HepG2 (cell line): ENCODE measurements at regions not wholly inside any gene's neighbourhood (a gene's known extent, or its start where the extent isn't known, plus 50 kb on each side); places are given as distances from the start of the nearest gene placed in this dataset.
"Not testable (repeated sequence)": the region's sequence is repeated elsewhere in the genome, so short reads cannot be mapped to it uniquely, and the experiment has no call there.

Experiments used
- ATAC-seq: fragments of 200-7000 bp; cut with Tn5 transposase; 3 replicates; pipeline ENCODE4 v1.9.1; 2020; ENCODE audit warnings: mild to moderate bottlenecking, moderate library complexity
- BruUV-seq: library from RNA; stranded (reverse); fragments of 400-500 nt; replicated peaks from 2 replicates; lab custom pipeline; 2021; lab: Mats Ljungman, UMichigan
- CTCF ChIA-PET: fragments of 300-600 bp; formaldehyde crosslinking; extraction: SDS; loops from one replicate; lab custom pipeline; 2021; ENCODE audit warnings: low total read pairs, inconsistent platforms, low intra/inter-chr PET ratio; lab: Yijun Ruan, JAX
- POLR2A ChIA-PET: fragments of 350-600 bp; sonication (Branson Sonifier 250); formaldehyde crosslinking; loops from one replicate; lab custom pipeline; 2020; ENCODE audit warnings: antibody characterized with exemption, inconsistent platforms; lab: Yijun Ruan, JAX
- DNase-seq: peaks from one replicate; pipeline ENCODE4 v3.0.0-alpha.2; 2015; ENCODE audit warnings: low spot score
- FAIRE-seq: peaks from 3 replicates; lab custom pipeline; 2011; peaks lifted over from hg19 to GRCh38; lab: Jason Lieb, UNC
- H2AFZ ChIP-seq: one replicate; pipeline ENCODE4 v1.6.1; 2011; ENCODE audit warnings: low read length, inconsistent platforms
- H3K27ac ChIP-seq: fragments of 300-600 bp; 3 replicates; pipeline ENCODE4 v1.8.0; 2011; ENCODE audit warnings: mixed run types, mild to moderate bottlenecking, mixed read lengths, low read length, inconsistent platforms; ENCODE audit not compliant: insufficient read depth; ENCODE audit errors: extremely low read length
- H3K27me3 ChIP-seq, 2 experiments: fragments of 200-600 bp in 1 of 2; 2 replicates in 1 of 2; 3 replicates in 1 of 2; pipeline versions ENCODE4 v1.6.0 to v1.8.0; 2011; ENCODE audit warnings: low read length in 2 of 2, mild to moderate bottlenecking in 2 of 2, moderate library complexity in 2 of 2, inconsistent platforms in 1 of 2; ENCODE audit not compliant: insufficient read depth in 2 of 2, control insufficient read depth in 1 of 2
- H3K36me3 ChIP-seq, 2 experiments: fragments of 200-600 bp in 1 of 2; replicated peaks in 1 of 2; 2 replicates in 1 of 2; 3 replicates in 1 of 2; pipeline versions ENCODE4 v1.5.1 to v1.8.0; 2011; ENCODE audit warnings: low read length in 2 of 2, inconsistent platforms in 1 of 2; ENCODE audit not compliant: insufficient read depth in 2 of 2, control insufficient read depth in 1 of 2
- H3K4me1 ChIP-seq: 2 replicates; pipeline ENCODE4 v1.5.1; 2012; ENCODE audit warnings: low read length, inconsistent platforms; ENCODE audit not compliant: insufficient read depth
- H3K4me2 ChIP-seq: 2 replicates; pipeline ENCODE4 v1.6.0; 2011; ENCODE audit warnings: low read depth, low read length, inconsistent platforms
- H3K4me3 ChIP-seq, 3 experiments: fragments of 200-600 bp in 1 of 3; sonication (generic), shearing (Covaris generic) in 1 of 3; replicated peaks in 1 of 3; 2 replicates each; pipeline ENCODE4 v1.5.1; 2011 to 2016; ENCODE audit warnings: low read length in 3 of 3, inconsistent platforms in 2 of 3, low read depth in 2 of 3, mild to moderate bottlenecking in 2 of 3, control low read depth in 1 of 3, mixed read lengths in 1 of 3; ENCODE audit not compliant: insufficient read depth in 1 of 3
- H3K79me2 ChIP-seq: one replicate; pipeline ENCODE4 v1.6.1; 2011; ENCODE audit warnings: low read length, inconsistent platforms; ENCODE audit not compliant: insufficient read depth
- H3K9ac ChIP-seq: 2 replicates; pipeline ENCODE4 v1.6.0; 2011; ENCODE audit warnings: mild to moderate bottlenecking, low read depth, low read length, inconsistent platforms; ENCODE audit not compliant: insufficient read depth
- H3K9me3 ChIP-seq: 2 replicates; pipeline ENCODE4 v1.5.1; 2012; ENCODE audit warnings: mild to moderate bottlenecking, low read length
- H4K20me1 ChIP-seq: 2 replicates; pipeline ENCODE4 v1.6.0; 2011; ENCODE audit warnings: inconsistent platforms, mild to moderate bottlenecking, low read length, moderate library complexity; ENCODE audit not compliant: insufficient read depth
- GMEB1 ChIP-seq: sonication (generic); formaldehyde crosslinking; IDR thresholded peaks from 2 replicates; pipeline ENCODE4 v1.5.1; 2020; ENCODE audit warnings: missing genetic modification reagents, mild to moderate bottlenecking, borderline replicate concordance
- ZNF704 ChIP-seq: sonication (generic); formaldehyde crosslinking; IDR thresholded peaks from 2 replicates; pipeline ENCODE4 v1.8.1; 2023; ENCODE audit warnings: mild to moderate bottlenecking, inconsistent platforms, moderate library complexity, missing genetic modification reagents, borderline replicate concordance
- WGBS: methylation state at CpG from one replicate; pipeline ENCODE4 v1.1.6; 2017; ENCODE audit warnings: low lambda C conversion rate; 5-methylcytosine and 5-hydroxymethylcytosine counted together
- in situ Hi-C: cut with HindIII; loops from 2 replicates; pipeline ENCODE4 v1.10.0; 2017; ENCODE audit warnings: low pct_unique_long_range_greater_than_20kb; ENCODE audit not compliant: extremely low pct_ligation_motif_present
- intact Hi-C: fragments of 100-400 bp; cut with micrococcal nuclease; formaldehyde crosslinking; loops from one replicate; pipeline ENCODE4 v1.10.0; 2022; ENCODE audit not compliant: unreplicated experiment

GRCh38 chr17:63057560-63057959, 91.5 kb downstream of the TANC2 start:
- in situ Hi-C loops, CTCF ChIA-PET, H2AFZ ChIP-seq, H3K9me3 ChIP-seq, H3K36me3 ChIP-seq, H3K4me3 ChIP-seq, H3K9ac ChIP-seq, H4K20me1 ChIP-seq, H3K27ac ChIP-seq, intact Hi-C loops, H3K4me2 ChIP-seq, BruUV-seq, H3K27me3 ChIP-seq, FAIRE-seq, POLR2A ChIA-PET, H3K79me2 ChIP-seq, H3K4me1 ChIP-seq, ATAC-seq, DNase-seq: not testable (repeated sequence)
- WGBS = 0% methylated on average over 2 of the region's 2 CpGs

- no peak for TF ChIP-seq GMEB1 (CRISPR knock-in tag)
- TF ChIP-seq ZNF704 (CRISPR knock-in tag) = no peak
- Histone ChIP-seq H3K79me2 (no peaks in the 10 kb centered on the region), H3K9ac (no peak overlapping the region), H3K27me3 (no peaks in the 10 kb centered on the region), H3K4me1 (no peaks in the 10 kb centered on the region), H3K27ac (no peak overlapping the region), H4K20me1 (no peaks in the 10 kb centered on the region), H3K4me3 (no peak overlapping the region), H3K36me3 (no peaks in the 10 kb centered on the region), H3K9me3 (no peaks in the 10 kb centered on the region), H3K4me2 (no peak overlapping the region), H2AFZ (no peak overlapping the region)
- BruUV-seq = no TSS peak
- no peak for FAIRE-seq
- POLR2A ChIA-PET = no interaction called here
- in situ Hi-C loops = no loop called here
- 8% methylated on average over 4 of the region's 4 CpGs for WGBS
- intact Hi-C loops = no loop called here
- CTCF ChIA-PET = no interaction called here
- no peak for ATAC-seq
- no peak for DNase-seq
Measured at GRCh38 chr17:63066158-63066813, 100.3 kb downstream of the TANC2 start.
